NCI-H146 treated with DMSO at 0.1 percent for 48 hours (cell line): ENCODE measurements at regions not wholly inside any gene's neighbourhood (a gene's known extent, or its start where the extent isn't known, plus 50 kb on each side); places are given as distances from the start of the nearest gene placed in this dataset.

Experiments
- DNase-seq: peaks from one replicate; lab custom pipeline; 2025; ENCODE audit not compliant: unreplicated experiment; lab: John Stamatoyannopoulos, UW

- DNase-seq = no peak
Measured at GRCh38 chr6:208938-209337, 83.3 kb upstream of the DUSP22 start.

GRCh38 chr6:209432-210103 lies 82.7 kb upstream of the DUSP22 start:
- DNase-seq = no peak

GRCh38 chr6:210104-210456 lies 82.2 kb upstream of the DUSP22 start:
- DNase-seq = no peak

- peak; percentile 17 for DNase-seq
Measured at GRCh38 chr6:210778-211374, 81.4 kb upstream of the DUSP22 start.

GRCh38 chr6:211871-212497 lies 80.3 kb upstream of the DUSP22 start:
- no peak for DNase-seq

- DNase-seq = no peak
Measured at GRCh38 chr6:213284-213683, 79.0 kb upstream of the DUSP22 start.

GRCh38 chr6:214428-214827 lies 77.9 kb upstream of the DUSP22 start:
- no peak for DNase-seq

GRCh38 chr6:215335-216034 lies 76.8 kb upstream of the DUSP22 start:
- DNase-seq = no peak

- DNase-seq = no peak
Measured at GRCh38 chr6:217048-217659, 75.1 kb upstream of the DUSP22 start.

- DNase-seq = no peak
Measured at GRCh38 chr6:218153-219018, 73.9 kb upstream of the DUSP22 start.

- no peak for DNase-seq
Measured at GRCh38 chr6:219019-219570, 73.2 kb upstream of the DUSP22 start.

- DNase-seq = no peak
Measured at GRCh38 chr6:219641-220198, 72.6 kb upstream of the DUSP22 start.

- DNase-seq = no peak
Measured at GRCh38 chr6:220312-220711, 72.0 kb upstream of the DUSP22 start.

GRCh38 chr6:220721-221475 lies 71.4 kb upstream of the DUSP22 start:
- no peak for DNase-seq

- DNase-seq = no peak
Measured at GRCh38 chr6:221531-222349, 70.5 kb upstream of the DUSP22 start.

GRCh38 chr6:222468-222867 lies 69.8 kb upstream of the DUSP22 start:
- DNase-seq = no peak

- DNase-seq = no peak
Measured at GRCh38 chr6:223136-223535, 69.2 kb upstream of the DUSP22 start.

- no peak for DNase-seq
Measured at GRCh38 chr6:223763-224162, 68.5 kb upstream of the DUSP22 start.

- DNase-seq = no peak
Measured at GRCh38 chr6:224350-224749, 67.9 kb upstream of the DUSP22 start.
